Activated CD4-positive, alpha-beta T cell treated with anti-CD3 and anti-CD28 coated beads, Interleukin-2, amount 50 U/mL, for 24 hours (primary cell): ENCODE measurements at regions not wholly inside any gene's neighbourhood (a gene's known extent, or its start where the extent isn't known, plus 50 kb on each side); places are given as distances from the start of the nearest gene placed in this dataset.
"Not testable (repeated sequence)": the region's sequence is repeated elsewhere in the genome, so short reads cannot be mapped to it uniquely, and the experiment has no call there.

Experiments
- DNase-seq, 2 donors: peaks; one replicate each; pipeline ENCODE4 v3.0.0-alpha.2; 2020; ENCODE audit warnings: low read depth in 1 of 2, low spot score in 1 of 2

DNA sequence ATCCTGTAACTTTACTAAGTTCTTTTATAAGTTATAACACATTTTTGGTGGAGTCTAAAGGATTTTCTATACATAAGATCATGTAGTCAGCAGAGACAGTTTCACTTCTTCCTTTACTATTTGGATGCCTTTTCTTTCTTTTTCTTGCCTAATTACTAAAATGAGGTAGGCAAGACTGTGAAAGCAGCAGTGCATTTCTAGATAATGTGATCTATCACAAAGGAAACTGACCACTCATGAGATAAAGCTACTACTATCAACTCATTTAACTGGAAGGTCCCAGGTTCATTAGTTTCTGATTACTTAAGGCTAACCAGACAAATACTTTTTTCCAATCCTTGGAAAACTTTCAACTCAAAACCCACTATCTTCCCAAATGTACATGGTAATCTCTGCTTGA, 196.2 kb upstream of the E2F8 start:
- no peak for DNase-seq

DNA sequence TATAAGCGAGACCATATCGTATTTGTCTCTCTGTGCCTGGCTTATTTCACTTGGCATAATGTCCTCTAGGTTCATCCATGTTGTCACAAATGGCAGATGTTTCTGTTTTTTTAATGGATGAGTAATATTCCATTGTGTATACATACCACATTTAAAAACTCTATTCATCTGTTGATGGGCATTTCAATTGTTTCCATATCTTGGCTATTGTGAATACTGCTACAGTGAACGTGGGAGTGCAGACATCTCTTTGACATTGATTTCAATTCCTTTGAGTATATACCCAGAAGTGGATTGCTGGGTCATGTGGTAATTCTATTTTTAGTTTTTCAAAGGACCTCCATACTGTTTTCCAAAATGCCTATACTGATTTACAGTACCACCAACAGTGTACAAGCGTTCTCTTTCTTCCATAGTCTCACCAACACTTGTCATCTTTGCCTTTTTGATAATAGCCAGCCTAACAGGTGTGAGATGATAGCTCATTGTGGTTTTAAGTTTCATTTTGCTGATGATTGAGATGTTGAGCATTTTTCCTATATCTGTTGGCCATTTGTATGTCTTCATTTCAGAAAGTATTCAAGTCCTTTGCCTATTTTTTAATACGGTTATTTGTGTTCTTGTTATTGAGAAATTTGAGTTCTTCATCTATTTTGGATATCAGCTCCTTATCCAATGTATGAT, 194.7 kb upstream of the E2F8 start:
- DNase-seq: no peak

DNA sequence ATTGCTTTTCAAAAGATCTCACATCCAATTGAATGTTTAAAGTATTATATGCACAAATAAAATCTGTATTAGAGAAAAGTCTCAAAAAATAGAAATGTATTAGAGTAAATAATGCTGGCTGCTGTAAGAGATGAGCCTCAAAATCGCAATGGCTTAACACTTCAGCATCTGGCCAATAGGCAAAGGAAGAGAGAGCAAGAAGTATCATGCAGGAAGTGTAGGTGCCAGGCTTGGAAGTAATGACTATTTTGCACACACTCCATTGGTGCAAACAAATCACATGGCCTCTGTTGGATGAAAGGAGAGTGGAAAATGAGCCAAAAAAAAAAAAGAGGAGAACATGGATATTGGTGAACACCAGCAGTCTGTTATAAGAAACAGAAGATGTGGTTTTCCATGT, 193.0 kb upstream of the E2F8 start:
- no peak for DNase-seq

DNA sequence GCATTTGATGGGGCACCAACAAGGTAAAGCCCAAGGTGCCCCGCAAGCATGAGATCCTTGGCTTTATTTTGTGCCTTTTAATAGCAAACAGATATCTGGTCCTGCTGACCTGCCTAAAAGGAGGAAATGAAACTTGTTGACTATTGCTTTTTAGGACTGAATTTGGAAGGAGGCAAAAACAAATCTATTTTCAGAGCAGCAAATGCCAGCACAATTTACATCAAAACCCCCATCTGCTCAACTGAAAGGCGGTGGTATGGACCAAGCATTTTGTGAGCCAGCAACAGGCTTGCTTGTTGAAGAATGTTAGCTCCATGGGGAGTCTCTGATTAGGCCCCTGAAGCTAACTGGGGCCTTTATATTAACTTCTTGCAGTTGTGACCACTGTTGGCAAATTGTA, 192.6 kb upstream of the E2F8 start:
- no peak for DNase-seq

DNA sequence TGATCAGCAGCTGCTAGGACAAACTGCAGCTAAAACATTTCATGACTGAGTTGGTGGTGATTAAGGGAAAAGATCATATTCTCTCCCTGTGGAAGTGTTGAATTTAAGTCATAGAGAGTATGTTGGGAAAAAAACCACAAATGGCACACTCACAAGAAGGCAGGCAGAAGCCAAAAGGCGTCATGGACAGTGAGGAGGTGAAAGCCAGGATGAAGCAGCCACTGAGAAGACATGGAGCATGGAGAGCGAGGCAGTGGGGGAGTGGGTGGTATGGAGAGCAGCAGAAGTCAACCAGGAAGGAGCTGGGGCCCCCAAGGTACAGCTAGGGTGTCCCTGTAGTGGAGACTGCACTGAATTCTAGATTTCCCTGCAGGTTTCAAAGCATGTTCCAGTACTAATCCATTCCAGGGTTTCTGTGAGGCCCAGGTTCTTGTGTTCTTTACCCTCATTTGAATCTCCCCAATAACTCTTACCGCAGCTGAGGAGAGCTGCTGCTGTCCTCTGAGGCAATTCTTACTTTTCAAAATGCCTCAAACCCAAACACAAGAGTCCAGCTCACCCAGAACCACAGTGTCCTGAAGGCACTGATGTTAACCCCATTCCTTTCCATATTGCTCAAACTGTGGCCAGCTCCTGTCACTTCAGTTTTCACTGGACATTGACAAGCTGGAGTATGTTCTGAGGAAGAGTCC, 191.8 kb upstream of the E2F8 start:
- no peak for DNase-seq

DNA sequence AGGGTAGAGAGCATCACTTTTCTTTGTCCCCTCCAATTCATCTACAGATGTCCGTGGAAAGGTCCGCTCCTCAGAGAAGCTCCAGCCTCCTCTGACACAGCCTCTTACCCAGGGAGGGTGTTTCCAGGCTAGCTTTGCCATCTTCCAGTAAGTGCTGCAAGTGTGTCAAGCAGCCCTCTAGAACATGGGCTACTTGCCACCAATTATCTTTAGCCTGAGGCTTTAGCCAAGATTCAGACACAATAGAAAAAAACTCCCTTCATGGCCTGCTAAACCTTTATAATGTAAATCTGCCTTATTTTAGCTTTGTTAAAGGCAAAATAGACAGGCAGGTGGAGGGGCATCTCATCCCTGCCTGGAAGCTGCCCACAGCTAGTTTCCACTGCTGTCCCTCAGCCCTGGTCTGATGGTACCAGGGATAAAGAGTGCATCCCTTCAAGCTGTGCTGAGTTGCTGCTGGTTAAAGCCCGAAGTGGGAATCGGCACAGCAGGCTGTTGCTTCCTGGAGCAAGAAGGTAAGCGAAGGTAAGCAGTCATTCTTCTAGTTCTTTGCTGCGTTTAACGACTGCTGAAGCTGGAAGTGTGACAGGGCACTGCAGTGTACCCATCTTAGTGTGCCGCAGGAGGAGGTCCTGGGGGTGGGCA, 190.1 kb upstream of the E2F8 start:
- DNase-seq: no peak

DNA sequence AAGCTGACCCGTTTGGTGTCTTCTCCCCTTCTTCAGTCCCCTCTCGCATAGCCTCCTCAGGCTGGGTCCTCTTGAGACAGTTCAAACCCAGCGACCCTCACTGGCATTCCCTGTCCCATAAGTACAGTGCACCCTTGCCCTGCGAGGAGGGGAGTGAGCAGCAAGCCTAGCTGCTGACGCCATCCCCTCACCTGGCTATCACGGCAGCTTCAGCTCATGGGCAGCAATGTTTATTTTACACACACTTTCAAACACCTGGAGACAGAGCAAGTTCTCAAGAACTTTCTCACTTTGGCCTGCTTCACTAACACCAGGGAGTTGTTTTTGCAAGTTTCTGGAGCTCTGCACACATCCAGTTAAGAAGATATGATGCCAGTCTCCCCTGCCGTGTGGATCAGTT, 189.6 kb upstream of the E2F8 start:
- no peak for DNase-seq

DNA sequence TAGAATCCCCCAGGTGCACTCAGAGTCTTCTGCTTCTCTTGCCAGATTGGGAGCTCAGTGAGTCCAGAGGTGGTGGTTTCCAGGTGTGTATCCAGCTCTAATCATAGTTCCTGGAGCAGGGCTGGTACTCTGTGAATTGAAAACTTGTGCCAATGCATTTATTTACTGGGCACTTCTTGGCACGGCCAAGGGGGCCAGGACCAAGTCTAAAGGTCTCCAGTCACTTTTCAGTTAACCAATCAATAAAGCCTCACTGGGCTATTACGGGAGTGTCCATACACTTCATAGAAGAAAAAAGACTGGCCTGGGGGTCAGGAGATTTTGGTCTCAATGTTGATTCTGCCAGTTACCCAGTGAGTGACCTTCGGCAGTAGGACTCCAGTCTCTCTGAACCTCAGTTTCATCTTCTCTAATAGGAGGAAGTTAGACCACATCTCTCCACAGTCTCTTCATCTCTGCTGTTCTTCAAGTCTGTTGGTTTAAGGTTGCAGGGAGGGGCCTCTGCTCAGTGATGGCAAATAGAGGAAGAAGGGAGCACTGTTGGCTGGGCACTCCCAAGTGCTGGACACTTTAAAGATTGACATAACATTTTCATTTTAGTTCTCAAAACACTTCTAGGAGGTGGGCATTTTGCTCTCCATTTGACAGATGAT, 188.5 kb upstream of the E2F8 start:
- DNase-seq: no peak

DNA sequence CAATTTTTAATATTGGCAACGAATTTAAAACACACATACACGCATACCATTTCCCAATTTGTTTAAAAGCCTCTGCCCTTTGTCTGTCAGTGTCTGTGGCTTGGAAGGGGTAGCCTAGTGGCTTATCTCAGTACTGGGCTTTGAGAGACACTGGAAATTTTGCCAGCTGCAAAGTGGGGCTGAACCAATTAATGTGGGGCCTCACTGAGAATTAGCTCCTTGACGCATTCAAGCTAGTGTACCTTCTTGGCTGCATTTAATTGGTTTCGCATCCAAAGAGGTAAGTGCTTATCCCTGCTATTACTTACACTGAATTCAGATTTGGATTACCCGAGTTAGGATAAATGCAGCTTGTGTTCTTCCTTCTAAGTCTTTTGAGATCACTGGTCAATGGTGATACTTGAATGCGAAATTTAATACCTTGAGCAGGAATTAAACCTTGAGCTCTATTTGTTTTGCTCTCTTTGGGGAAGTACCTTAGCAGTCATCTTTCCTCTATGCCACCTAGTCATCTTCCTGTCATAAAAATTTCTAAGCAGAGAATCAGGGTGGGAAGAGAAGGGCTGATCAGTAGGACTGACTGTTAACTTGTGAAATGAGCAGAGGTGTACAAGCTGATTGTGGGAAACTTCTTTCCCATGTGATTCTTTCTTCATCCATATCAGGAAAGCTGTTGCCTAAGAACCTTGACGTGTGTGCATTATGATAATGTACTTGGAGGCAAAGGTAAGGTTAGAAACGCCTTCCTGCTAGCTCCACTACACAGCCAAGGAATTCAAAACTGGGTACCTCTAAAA, 187.7 kb upstream of the E2F8 start:
- no peak for DNase-seq

DNA sequence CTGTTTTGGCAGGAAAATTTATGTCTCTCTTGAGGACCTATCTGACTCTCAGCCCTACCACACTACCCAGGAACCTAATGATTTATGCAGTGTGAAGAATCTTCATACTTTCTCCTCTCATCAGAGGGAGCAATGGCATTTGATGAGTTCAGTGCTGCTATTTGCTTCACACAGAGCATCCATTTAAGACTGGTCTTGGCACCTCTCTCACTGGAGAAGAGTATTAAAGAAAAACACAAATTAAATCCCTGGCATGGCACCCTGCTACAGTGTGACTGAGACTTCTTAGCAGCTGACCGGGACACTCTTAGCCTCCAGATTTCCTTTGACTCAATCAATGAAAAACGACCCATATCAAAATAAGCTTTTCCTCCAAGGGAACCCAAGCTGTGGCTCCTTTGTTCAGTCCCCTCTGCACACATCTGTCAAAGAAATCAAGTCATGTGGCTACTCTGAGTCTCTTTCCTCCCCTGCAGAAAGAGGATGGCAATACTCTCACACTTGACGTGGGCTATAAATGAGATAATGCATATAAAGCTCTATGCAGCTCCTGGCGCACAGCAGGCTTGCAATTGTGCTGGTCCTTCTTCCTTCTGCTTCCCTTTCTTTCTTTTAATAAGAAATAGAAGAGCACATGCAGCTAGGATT, 186.1 kb upstream of the E2F8 start:
- DNase-seq: no peak

DNA sequence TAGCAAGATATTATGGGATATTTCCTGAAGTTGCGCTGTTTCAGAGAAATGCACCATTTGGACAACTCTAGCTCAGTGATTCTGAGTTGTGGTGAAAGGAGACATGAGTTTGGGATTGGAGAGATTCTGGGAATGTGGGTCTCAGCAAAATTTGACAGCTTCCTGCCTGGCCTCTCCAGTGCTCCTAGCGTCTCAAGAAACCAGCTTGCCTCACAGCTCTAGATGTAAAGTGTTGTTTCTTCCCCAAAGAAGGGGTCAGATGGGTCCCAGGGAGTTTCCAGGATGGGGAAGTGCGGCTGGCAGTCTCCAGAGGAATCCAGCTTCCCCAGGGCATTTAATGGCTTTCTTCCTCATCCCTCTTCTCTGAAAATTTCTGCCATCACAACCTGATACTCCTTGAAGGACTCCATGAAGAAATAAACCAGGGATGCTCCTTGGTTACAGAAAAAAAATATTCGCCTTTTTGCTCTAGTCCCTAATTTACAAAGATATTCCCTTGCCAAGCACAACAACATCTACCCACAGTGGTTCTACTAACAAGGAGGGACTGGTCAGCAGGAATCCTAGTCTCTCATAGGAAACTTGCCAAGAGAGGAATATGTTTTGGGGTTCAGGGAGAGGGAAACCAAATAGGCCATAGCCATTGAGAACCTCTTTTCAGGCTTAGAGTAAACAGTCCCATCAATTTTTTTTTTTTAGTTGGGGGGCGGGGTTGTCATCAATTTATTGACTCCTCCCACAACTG, 185.4 kb upstream of the E2F8 start:
- no peak for DNase-seq

DNA sequence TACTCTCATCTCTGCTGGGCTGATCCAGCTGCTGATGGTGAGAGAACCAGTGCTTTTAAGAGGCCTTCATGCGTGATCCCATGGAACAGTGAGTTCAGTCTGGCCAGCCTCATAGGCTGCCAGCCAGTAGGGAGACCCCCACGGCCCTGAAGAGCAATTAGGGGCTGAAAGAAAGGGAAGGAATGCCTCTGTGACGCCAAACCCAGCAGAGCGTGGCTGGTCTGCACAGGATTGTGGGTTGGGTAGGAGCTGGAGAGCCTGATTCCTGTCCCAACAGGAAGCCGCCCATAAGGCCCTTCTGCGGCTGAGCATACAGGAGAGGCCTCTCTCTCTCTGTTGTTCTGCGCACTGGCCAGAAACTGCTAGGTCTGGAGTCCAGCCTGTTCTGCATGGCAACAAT, 181.5 kb upstream of the E2F8 start:
- no peak for DNase-seq

DNA sequence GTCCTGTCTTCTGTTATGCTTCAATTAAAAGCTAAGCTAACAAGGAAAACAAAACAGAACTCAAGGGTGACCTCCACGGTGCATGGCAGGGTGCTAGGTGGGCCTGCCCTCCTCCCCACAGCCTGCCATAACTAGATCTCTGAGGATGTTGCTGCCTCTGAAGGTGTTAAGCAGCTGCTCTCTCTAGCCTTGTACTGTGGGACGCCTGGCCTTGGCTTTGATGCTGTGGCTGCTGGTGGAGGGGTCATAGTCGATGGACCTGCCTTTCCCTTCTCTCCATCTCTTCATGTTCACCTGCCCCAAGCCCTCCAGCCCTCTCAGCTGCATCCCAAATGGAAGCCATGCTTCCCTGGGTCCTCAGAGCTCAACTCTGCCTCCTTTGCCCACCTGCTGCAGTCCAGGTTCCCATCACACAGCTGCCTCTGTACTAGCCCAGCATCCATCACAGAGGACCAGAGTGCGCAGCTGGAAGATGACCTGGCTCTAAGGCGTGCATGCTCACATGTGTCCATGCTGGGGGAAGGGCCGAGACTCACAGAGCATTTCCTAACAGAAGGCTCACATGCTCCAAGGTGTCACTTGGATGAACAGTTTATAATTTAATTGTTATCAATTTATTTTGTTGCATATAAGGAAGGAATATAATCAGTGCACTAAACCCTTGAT, 180.3 kb upstream of the E2F8 start:
- no peak for DNase-seq

DNA sequence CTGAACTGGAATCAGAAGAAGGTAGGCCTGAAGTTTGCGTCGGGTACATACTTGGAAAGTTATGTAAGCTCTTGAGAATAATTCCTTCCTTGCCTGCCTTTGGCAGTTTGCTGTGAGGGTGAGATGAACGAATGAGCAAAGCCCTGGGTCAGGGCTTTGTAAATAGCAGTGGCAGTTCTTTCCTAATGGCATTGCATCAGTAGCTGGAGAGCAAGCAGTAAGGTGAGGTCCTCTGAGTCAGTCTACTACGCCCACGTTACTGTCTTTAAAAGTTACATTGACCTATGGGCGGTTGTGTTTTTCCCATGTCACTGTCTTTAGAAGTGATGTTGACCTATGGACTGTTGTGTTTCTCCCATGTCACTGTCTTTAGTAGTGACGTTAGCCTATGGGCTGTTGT, 179.1 kb upstream of the E2F8 start:
- DNase-seq: no peak

DNA sequence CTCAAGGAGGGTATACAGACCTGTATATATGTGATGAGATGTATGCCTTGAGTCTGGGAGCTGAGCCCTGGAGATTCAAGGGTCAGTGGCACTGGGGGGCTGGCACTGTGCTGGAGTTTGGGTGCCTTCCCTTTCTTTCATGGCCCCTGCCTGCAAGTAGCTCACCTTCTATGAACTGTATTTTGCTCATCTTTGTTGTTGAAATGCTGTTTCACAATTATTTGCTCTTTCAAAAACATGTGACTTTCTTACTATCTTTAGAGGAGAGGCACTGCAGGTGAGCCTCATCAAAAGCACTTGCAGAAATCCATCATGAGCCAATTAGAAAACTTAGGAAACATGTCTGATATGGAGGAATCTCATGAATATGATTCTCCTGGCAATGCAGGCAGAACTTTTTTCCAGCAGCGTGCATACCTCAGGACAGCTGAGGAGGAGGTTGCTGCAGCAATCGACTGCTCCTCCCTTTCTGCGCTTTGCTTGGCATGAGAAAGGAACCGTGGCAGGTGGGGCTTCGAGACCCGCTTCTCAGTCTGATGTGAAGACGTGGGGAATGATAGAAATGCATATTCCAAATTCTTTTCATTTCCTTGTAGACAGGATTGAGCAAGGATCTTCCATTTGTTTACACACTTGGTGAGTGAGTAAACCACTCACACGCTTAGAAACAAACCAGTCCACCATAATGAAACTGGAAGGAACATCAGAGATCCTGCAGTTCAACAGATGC, 178.4 kb upstream of the E2F8 start:
- no peak for DNase-seq

DNA sequence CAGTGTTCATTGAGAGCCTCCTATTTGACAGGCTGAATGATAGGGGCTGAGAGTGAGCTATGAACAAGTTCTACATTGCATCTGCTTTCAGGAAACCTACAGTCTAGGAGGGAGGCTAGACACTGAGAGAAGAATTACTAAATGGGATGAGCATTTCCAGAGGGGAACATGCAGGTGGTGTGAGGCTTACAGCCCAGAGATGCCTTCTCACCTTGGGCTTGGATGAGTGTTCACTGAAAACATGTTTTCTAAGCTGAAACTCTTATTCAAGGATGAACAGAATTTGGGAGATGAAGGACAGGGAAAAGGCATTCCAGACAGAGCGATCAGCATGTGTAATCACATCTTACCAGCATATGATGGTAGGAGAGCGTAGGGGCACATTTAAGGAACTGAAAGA, 177.5 kb upstream of the E2F8 start:
- no peak for DNase-seq

DNA sequence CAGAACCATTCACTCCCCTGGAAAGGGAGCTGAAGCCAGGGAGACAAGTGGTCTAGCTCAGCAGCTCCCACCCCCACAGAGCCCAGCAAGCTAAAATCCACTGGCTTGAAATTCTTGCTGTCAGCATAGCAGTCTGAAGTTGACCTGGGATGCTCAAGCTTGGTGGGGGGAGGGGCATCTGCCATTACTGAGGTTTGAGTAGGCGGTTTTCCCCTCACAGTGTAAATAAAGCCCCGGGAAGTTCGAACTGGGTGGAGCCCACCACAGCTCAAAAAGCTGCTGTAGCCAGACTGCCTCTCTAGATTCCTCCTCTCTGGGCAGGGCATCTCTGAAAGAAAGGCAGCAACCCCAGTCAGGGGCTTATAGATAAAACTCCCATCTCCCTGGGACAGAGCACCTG, 171.3 kb upstream of the E2F8 start:
- not testable (repeated sequence) for DNase-seq

DNA sequence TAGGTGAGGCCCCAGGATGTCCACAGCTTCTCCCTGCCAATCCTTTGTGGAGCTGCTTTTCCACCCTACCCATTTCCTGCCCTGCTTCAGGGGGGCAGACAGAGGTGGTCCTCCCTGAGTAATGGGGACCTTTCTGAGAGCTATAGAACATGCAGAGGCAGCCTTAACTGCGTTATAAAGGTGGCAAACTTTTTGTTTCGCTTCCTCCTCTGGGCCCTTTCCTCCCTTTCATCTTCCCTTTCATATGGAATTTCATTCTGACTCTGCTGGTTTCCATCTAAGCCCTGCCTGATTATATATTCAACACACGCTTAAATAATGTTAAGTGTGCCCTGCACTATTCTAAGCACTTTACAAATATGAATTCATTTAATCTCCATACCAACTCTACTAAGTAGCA, 169.3 kb upstream of the E2F8 start:
- DNase-seq: no peak

DNA sequence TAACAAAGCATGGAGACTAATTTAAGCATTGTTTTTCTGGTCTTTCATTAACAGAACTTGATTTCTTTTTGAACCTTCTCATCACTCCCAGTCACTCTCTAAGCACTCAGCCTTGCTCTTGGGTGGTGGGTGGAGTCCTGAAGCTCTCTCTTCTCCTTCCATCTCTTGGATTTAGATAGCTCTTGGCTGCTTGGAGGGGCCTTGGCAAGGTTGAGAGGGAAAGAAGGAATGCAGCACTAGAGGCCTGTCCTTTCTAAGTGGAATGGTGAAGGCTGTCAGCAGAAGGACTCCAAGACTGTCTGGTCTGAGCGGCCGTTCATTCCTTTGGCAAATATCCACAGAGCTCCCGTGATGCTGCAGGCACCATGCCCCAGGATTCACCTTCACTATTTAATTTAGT, 168.6 kb upstream of the E2F8 start:
- DNase-seq: no peak
